Esophagus muscularis mucosa (tissue), 4 donors: ENCODE measurements at regions not wholly inside any gene's neighbourhood (a gene's known extent, or its start where the extent isn't known, plus 50 kb on each side); places are given as distances from the start of the nearest gene placed in this dataset.

Experiments used
- DNase-seq: peaks from one replicate; pipeline ENCODE4 v3.0.0-alpha.2; 2017; ENCODE audit errors: extremely low spot score
- H3K27ac ChIP-seq, 4 donors: fragments of 200-600 bp; sonication (generic); replicated peaks in 1 of 4; 1 replicate in 3 of 4; 2 replicates in 1 of 4; pipeline ENCODE4 v1.5.1; 2016 to 2019; ENCODE audit warnings: mild to moderate bottlenecking in 1 of 4
- H3K27me3 ChIP-seq, 4 donors: fragments of 200-600 bp; sonication (generic); one replicate each; pipeline versions ENCODE4 v1.5.1 to v1.6.0; 2016 to 2019
- H3K36me3 ChIP-seq, 4 donors: fragments of 200-600 bp; sonication (generic); one replicate each; pipeline ENCODE4 v1.5.1; 2016 to 2019
- H3K4me1 ChIP-seq, 4 donors: fragments of 200-600 bp; sonication (generic); one replicate each; pipeline ENCODE4 v1.5.1; 2016 to 2019
- H3K4me3 ChIP-seq, 4 donors: fragments of 200-600 bp; sonication (generic); 1 replicate in 2 of 4; 2 replicates in 2 of 4; pipeline ENCODE4 v1.5.1; 2016 to 2019; ENCODE audit warnings: mild to moderate bottlenecking in 4 of 4, moderate library complexity in 1 of 4
- H3K9me3 ChIP-seq, 4 donors: fragments of 200-600 bp; sonication (generic); 1 replicate in 3 of 4; 2 replicates in 1 of 4; pipeline ENCODE4 v1.5.1; 2016 to 2019
- EP300 ChIP-seq: sonication (generic); formaldehyde crosslinking; IDR thresholded peaks from one replicate; pipeline ENCODE4 v1.6.1; 2017; ENCODE audit warnings: antibody characterized with exemption
- POLR2A ChIP-seq: fragments of 450-650 bp; IDR thresholded peaks from one replicate; pipeline ENCODE4 v1.6.1; 2017; ENCODE audit warnings: antibody characterized with exemption, moderate library complexity, mild to moderate bottlenecking, low read depth
- POLR2AphosphoS5 ChIP-seq, 2 donors: sonication (generic); formaldehyde crosslinking; IDR thresholded peaks; one replicate each; pipeline ENCODE4 v1.6.1; 2017; ENCODE audit warnings: antibody characterized with exemption in 2 of 2
- WGBS: methylation state at CpG from one replicate; pipeline ENCODE4 v1.1.5; 2018; 5-methylcytosine and 5-hydroxymethylcytosine counted together
- intact Hi-C: fragments of 100-400 bp; cut with DNase I; formaldehyde crosslinking; loops from one replicate; pipeline ENCODE4 v1.15.1; 2023
- TF ChIP-seq, protein P1 (sequence below), 3 experiments: fragments of 200-600 bp in 2 of 3; fragments of 450-650 bp in 1 of 3; sonication (generic) in 2 of 3; IDR thresholded peaks; one replicate each; pipeline ENCODE4 v1.5.1; 2017 to 2019; ENCODE audit warnings: antibody characterized with exemption in 3 of 3, mild to moderate bottlenecking in 2 of 3, moderate library complexity in 1 of 3

DNA sequence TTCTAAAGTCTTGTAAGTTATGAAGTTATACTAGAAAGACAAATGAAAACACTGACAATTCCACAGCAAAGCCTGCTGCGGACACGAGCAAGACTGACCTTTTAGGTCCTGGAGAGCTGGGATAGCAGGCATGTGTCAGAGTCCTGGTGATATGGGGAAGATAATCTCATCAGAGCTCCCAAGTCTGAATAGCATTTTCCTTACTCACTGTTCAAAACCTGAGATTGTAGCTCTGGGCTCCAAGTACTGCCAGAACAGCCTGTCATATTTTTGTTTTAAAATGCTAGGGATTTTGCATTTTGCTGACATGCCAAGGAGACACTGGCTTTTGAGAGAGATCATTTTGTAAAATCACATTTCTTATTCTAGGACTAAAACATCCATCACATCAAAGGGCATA is 90.1 kb downstream of the DRD1 start:
- DNase-seq: no peak
- 50% methylated on average over 2 of the region's 2 CpGs for WGBS
- Histone ChIP-seq H3K27me3 (peaks cover 0 to 48% (median 0%) of the 10 kb centered on the region in 4 donors), H3K4me3 (no peak overlapping the region), H3K27ac (no peak overlapping the region), H3K4me1 (no peaks in the 10 kb centered on the region), H3K36me3 (no peaks in the 10 kb centered on the region), H3K9me3 (no peaks in the 10 kb centered on the region)
- intact Hi-C loops: no loop called here
- TF ChIP-seq EP300 (no peak), POLR2A (no peak), POLR2AphosphoS5 (IDR thresholded peaks at IDR 0.05) (no peak)
- TF ChIP-seq, protein P1, sequence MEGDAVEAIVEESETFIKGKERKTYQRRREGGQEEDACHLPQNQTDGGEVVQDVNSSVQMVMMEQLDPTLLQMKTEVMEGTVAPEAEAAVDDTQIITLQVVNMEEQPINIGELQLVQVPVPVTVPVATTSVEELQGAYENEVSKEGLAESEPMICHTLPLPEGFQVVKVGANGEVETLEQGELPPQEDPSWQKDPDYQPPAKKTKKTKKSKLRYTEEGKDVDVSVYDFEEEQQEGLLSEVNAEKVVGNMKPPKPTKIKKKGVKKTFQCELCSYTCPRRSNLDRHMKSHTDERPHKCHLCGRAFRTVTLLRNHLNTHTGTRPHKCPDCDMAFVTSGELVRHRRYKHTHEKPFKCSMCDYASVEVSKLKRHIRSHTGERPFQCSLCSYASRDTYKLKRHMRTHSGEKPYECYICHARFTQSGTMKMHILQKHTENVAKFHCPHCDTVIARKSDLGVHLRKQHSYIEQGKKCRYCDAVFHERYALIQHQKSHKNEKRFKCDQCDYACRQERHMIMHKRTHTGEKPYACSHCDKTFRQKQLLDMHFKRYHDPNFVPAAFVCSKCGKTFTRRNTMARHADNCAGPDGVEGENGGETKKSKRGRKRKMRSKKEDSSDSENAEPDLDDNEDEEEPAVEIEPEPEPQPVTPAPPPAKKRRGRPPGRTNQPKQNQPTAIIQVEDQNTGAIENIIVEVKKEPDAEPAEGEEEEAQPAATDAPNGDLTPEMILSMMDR (IDR thresholded peaks at IDR 0.05): no peak

DNA sequence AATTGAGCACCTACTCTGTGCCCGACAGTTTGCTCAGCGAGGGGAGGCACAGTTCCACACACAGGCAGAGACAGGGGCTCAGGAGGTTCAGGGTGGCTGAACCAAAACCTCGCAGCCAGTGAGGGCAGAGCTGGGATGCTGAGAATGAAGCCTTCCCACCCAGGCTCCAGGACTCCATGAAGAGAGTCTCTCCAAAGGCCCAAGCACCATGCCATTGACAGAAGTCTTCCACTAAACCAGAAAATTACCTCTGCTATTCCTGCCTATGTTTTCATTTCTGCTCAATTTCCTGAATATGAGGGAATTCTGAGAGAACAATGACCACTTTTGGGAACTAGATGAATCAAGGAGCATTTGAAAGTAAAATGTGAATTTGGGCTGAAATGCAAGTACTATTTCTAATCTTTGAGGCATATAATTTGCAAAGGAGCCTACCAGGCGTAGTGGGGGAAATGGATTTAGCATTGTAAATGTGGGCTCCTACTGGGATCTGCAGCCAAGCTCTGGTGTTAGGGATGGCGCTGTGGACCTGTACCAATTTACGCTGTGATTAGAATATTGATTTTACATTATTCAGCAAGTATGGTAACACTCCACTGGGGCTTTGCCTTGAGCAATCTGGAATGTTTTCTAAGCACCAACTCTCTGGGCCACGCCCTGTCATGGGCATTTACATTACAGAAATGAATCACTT is 91.9 kb downstream of the DRD1 start:
- TF ChIP-seq EP300: no peak
- TF ChIP-seq POLR2AphosphoS5 (IDR thresholded peaks at IDR 0.05): no peak
- TF ChIP-seq, protein P1 (IDR thresholded peaks at IDR 0.05): no peak
- no peak for TF ChIP-seq POLR2A
- DNase-seq: no peak
- H3K4me3 ChIP-seq: no peak overlapping the region
- H3K36me3 ChIP-seq: no peaks in the 10 kb centered on the region
- WGBS: 89% methylated on average over 7 of the region's 7 CpGs
- peaks cover 0 to 62% (median 0%) of the 10 kb centered on the region in 4 donors for H3K27me3 ChIP-seq
- intact Hi-C loops: no loop called here
- H3K9me3 ChIP-seq: no peaks in the 10 kb centered on the region
- no peaks in the 10 kb centered on the region for H3K4me1 ChIP-seq
- no peak overlapping the region for H3K27ac ChIP-seq

DNA sequence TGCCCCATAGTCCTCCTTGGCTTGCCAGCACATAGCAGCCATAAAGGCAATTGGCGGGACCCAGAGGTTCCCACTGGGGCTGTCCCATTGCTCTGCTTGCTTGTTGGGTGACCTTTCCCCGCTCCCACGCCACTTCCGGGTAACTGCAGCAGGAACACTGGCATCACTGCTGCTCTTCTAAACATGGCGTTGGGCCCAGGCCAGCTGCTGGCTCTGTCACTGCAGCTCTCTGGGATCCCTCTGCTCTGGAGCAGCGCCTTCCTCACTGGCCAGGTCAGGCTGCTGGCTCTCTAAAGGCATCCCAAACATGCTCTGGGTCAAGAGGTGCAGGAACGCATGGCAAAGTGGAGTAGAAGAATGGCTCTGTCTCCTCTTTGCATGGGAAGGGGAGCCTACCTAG is 92.9 kb downstream of the DRD1 start:
- intact Hi-C loops: no loop called here
- Histone ChIP-seq H3K4me1 (no peaks in the 10 kb centered on the region), H3K36me3 (no peaks in the 10 kb centered on the region), H3K27me3 (peaks cover 0 to 59% (median 0%) of the 10 kb centered on the region in 4 donors), H3K27ac (no peak overlapping the region), H3K9me3 (no peaks in the 10 kb centered on the region), H3K4me3 (no peak overlapping the region)
- DNase-seq: no peak
- TF ChIP-seq EP300 (no peak), POLR2A (no peak), POLR2AphosphoS5 (IDR thresholded peaks at IDR 0.05) (no peak)
- TF ChIP-seq, protein P1 (IDR thresholded peaks at IDR 0.05): no peak
- WGBS: 97% methylated on average over 5 of the region's 7 CpGs

DNA sequence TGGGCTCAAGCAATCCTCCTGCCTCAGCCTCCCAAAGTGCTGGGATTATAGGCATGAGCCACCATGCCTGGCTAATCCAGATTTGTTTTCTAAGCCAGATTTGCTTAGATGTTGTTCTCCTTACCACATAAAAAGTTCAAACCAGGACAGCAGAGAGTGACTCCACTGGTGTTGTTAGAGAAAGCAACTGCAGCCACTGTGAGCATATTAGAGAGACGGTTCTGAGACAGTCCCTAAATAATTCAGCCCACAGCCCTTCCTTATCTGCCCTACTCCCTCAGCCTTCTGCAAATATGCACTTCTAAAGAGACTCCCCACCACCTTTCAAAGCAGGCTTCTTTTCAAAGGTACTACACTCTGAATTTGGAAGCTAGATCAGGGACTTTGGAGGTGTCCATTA is 96.1 kb downstream of the DRD1 start:
- no peaks in the 10 kb centered on the region for H3K36me3 ChIP-seq
- intact Hi-C loops: no loop called here
- no peaks in the 10 kb centered on the region for H3K4me1 ChIP-seq
- DNase-seq: no peak
- no peak overlapping the region for H3K4me3 ChIP-seq
- peaks cover 0 to 50% (median 0%) of the 10 kb centered on the region in 4 donors for H3K27me3 ChIP-seq
- TF ChIP-seq POLR2A (no peak), EP300 (no peak)
- H3K27ac ChIP-seq: no peak overlapping the region
- H3K9me3 ChIP-seq: no peaks in the 10 kb centered on the region
- WGBS: 13% methylated on average over 1 of the region's 1 CpG

DNA sequence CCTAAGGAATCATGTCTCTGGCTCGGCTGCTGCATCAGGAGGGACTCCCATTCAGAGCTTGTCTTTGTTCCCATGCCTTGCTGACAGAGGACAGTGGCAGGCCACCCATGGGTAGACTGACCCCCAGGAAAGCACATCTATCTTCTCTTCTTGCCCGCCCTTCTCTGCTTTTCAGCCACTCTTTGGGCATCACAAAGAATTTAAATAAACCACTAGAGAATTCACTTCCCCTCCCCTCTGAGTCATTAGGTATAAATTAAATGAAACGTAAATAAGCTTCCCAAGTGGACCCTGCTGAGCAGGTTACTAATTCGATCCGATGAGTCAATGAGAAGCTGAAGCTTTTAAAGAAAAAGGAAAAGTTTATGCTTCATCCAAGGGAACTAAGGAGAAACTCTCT is 97.0 kb downstream of the DRD1 start:
- H3K4me1 ChIP-seq: no peaks in the 10 kb centered on the region
- H3K27me3 ChIP-seq: peaks cover 0 to 42% (median 0%) of the 10 kb centered on the region in 4 donors
- 35% methylated on average over 5 of the region's 5 CpGs for WGBS
- H3K9me3 ChIP-seq: no peaks in the 10 kb centered on the region
- H3K4me3 ChIP-seq: no peak overlapping the region
- TF ChIP-seq POLR2A (no peak), POLR2AphosphoS5 (IDR thresholded peaks at IDR 0.05) (no peak), EP300 (no peak)
- TF ChIP-seq, protein P1 (IDR thresholded peaks at IDR 0.05): no peak
- no peak overlapping the region for H3K27ac ChIP-seq
- no peaks in the 10 kb centered on the region for H3K36me3 ChIP-seq
- intact Hi-C loops: no loop called here
- DNase-seq: no peak
